GM18909 (cell line): ENCODE measurements at regions not wholly inside any gene's neighbourhood (a gene's known extent, or its start where the extent isn't known, plus 50 kb on each side); places are given as distances from the start of the nearest gene placed in this dataset.

ENCODE experiments used
- ATAC-seq: cut with Tn5 transposase; IDR thresholded peaks from one replicate; pipeline ENCODE4 v1.9.1; 2021; ENCODE audit warnings: mild to moderate bottlenecking; ENCODE audit not compliant: unreplicated experiment, poor library complexity

- ATAC-seq = no peak
Measured at GRCh38 chr14:97452314-97452713, 655.1 kb downstream of the VRK1 start.

DNA sequence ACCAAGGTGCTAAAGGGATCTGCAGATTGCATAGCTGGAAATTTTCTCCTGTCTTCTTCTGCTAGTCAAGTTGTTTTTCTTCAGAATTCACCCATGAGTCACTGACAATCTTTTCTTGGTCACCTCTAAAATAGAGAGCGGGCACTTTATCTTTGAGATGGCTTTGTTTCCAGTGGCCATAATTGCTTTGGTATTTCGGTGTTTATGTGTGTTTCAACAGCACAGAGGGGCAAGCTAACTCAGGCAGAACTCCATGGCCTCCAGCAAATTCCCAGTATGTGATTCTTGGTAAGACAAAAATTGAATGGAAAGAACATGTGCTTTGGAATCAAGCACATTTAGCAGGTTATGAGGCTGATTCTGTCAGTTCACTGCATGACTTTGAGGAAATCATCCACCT is 656.8 kb downstream of the VRK1 start:
- no peak for ATAC-seq

DNA sequence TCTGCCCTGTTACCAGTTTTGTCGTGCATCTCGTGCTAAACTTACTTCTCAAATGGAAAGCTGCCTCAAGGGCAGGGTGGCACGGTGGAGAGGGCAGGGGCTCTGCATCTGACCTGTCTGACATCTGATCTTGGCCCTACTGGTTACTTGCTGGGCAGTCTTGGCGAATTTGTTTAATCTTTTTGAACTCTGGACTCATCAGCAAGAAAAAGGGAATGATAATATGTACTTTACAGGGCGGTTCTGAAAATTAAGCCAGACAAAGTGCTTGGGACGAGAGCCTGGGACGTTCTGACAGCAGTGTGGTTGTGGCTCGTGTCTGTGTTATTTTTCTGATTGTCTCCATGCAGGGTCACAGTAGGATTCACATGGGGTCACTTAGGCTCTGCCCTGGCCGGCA is 659.3 kb downstream of the VRK1 start:
- ATAC-seq = no peak

DNA sequence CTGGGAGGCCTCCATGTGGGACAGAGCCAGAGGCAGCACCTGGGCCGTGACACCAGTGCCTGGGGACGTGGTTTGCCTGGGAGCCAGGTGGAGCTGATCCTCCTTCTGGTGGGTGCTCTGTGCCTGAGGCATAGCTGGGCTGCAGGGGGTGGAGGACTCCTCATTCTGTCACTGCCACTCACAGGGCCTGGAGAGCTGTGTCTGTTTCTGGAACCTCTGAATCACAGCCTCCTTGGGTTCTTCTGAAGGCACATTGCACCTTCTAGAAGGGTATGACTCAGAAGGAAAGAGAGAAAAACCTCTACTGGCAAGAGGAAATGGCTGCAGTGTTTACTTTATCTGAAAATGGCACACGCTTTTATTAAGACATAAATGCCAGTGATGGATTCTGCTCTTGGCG is 659.8 kb downstream of the VRK1 start:
- ATAC-seq = no peak

GRCh38 chr14:97457575-97458085 is 660.4 kb downstream of the VRK1 start:
- no peak for ATAC-seq

- ATAC-seq = no peak
Measured at GRCh38 chr14:97458255-97458654, 661.1 kb downstream of the VRK1 start.

DNA sequence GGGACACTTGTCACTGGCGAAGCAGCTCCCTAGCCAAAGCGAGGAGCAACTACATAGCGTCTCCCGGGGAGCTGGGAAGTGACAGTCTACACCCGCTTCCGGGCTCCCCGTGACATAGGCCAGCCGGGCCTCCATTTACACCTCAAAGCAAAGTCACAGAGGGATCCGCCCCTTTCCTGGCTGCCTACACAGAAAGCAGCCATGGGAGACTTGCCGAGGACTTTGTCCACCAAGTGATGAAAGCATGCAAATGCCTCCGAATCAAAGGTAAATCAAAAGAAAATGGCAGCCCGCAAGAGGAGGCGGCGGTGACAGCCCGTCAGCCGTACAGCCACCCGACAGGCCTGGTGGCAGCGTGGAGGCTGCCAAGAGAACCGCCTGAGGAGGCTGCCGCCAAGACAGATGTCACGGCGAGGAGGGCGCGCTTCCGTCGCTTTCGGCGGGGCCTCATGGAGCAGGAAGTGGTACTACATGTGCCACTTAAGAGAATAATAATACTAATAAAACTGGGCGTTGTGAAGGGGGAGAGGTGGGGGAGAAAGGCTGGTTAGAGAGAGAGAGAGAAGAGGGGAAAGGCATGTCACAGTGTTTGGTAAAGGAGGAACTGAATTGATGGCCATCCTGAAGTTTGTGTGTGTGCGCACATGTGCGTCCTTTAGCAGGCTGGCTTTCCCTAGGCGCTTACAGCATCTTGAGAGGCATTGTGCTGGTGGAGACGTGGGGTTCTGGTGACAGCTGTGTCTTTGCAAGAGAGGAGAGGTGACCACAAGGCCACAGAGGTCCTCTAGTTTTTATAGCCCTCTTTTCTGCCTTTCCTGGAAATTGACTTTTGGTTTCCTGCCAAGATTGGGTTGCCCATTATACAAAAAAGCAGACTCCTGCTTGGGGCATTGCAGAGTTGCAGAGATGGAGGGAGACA is 661.7 kb downstream of the VRK1 start:
- ATAC-seq = no peak

GRCh38 chr14:97462081-97462480 is 664.9 kb downstream of the VRK1 start:
- no peak for ATAC-seq

- ATAC-seq = no peak
Measured at GRCh38 chr14:97468220-97468619, 671.0 kb downstream of the VRK1 start.

DNA sequence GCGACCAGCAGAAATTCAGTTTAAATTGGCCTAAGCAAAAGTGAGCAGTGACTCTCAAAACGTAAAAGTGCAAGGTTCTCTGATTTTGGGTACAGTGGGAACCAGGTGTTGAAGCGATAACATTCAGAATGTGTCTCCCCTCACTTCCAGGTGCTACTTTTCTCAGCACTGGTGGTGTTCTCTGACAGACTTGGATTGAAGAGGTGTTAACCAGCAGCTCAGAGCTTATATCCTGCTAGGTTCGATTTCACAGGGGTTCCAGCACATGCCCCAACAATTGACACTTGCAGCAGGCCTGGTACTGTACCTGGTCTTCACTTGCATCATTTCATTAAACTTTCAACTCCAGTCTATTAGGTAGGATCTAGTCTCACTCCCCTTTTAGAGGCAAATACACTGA is 680.2 kb downstream of the VRK1 start:
- ATAC-seq = no peak

- ATAC-seq = no peak
Measured at GRCh38 chr14:97485201-97485600, 688.0 kb downstream of the VRK1 start.

- no peak for ATAC-seq
Measured at GRCh38 chr14:97486601-97487120, 689.5 kb downstream of the VRK1 start.

DNA sequence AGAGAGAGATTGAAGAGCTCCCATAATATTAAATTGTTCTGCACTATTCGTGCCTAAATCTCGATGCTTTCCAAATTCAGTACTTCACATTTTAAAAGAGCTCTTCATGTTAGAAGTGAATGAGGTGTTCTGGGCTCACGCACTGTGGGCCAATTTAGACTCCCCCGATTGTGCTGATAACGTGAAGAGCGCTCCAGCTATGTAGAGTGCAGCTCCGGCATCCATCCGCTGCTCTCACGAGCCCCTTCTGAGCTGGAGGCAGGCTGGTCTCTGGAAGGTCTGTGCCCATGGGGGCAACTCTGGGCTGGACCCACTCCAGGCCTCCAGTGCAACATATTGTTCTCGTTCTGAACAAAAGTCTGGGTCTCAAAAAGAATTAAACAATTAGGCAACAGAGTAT is 692.6 kb downstream of the VRK1 start:
- no peak for ATAC-seq

DNA sequence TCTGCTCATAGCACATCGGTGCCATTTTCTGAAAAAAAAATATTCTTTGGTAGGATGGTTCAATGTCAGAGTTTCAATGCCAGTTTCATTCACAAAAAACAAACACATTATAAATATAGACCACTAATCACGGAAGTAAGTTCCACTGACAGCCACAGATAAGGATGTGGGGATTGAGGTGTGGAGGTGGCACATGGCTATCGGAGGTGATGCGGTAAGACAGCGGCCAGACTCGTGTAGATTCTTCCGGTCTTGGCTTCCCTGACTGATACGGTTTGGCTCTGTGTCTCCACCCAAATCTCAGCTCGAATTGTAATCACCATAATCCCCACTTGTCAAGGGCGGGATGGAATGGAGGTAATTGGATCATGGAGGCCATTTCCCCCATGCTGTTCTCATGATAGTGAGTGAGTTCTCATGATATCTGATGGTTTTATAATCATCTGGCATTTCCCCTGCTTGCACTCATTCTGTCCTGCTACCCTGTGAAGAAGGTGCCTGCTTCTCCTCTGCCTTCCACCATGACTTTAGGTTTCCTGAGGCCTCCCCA is 693.4 kb downstream of the VRK1 start:
- no peak for ATAC-seq

GRCh38 chr14:97491697-97492096 is 694.5 kb downstream of the VRK1 start:
- no peak for ATAC-seq

- ATAC-seq = no peak
Measured at GRCh38 chr14:97499790-97500481, 702.8 kb downstream of the VRK1 start.

- ATAC-seq = no peak
Measured at GRCh38 chr14:97506626-97507025, 709.4 kb downstream of the VRK1 start.

GRCh38 chr14:97513891-97514290 is 716.7 kb downstream of the VRK1 start:
- ATAC-seq = no peak

DNA sequence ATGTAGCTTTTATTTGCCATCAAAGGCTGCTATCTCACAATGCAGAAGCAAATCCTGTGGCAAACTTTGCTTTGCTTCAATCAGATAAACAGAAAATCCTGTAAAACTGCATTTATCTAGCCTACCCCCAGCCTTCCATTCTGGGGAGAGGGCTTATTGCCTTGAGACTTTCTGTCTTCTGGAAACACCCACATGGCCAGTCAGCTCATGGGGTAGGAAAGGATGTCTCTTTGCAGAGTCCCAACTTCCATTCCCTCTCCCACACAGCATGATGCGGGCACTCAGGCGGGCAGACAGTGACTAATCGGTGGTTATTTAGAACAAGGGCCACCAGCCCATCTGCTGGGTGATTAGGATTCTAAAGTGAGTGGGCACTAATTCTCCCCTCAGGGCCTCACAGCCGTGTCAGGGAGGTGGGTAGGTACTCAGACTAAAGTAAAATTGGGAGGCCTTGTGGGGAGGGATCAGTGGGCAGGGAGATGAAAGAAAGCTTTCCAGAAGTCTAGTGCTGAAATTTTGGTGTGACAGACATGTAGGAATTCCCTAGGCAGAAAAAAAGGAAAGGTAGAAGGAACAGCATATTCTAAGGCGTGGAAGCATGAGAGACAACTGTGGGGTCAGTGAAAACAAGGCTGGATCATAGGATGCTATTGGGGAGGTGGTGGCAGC is 720.5 kb downstream of the VRK1 start:
- no peak for ATAC-seq

GRCh38 chr14:97523936-97524335 is 726.8 kb downstream of the VRK1 start:
- no peak for ATAC-seq
